ENCODE measurements at regions not wholly inside any gene's neighbourhood (a gene's known extent, or its start where the extent isn't known, plus 50 kb on each side); places are given as distances from the start of the nearest gene placed in this dataset.

GRCh38 chr15:93415576-93415975 lies 326.6 kb upstream of the RGMA start (continued):
- TF ChIP-seq ZNF668 (CRISPR knock-in tag; IDR thresholded peaks at IDR 0.05) (no peak), RNF2 (IDR thresholded peaks at IDR 0.05) (no peak), CBFA2T3 (IDR thresholded peaks at IDR 0.05) (no peak), ADNP (tag; IDR thresholded peaks at IDR 0.05) (no peak), MAFK (IDR thresholded peaks at IDR 0.05; ENCODE audit: low read length) (no peak), MYBL2 (IDR thresholded peaks at IDR 0.05; ENCODE audit: low read depth) (no peak), MYBL2 (CRISPR knock-in tag; IDR thresholded peaks at IDR 0.05; ENCODE audit: borderline replicate concordance) (no peak), TBP (optimal IDR thresholded peaks at IDR 0.05; ENCODE audit: low read depth, low read length) (no peak), HEY1 (CRISPR knock-in tag; IDR thresholded peaks at IDR 0.05; ENCODE audit: borderline replicate concordance) (no peak), ZNF830 (CRISPR knock-in tag; IDR thresholded peaks at IDR 0.05) (no peak)
- TF ChIP-seq, protein P1, sequence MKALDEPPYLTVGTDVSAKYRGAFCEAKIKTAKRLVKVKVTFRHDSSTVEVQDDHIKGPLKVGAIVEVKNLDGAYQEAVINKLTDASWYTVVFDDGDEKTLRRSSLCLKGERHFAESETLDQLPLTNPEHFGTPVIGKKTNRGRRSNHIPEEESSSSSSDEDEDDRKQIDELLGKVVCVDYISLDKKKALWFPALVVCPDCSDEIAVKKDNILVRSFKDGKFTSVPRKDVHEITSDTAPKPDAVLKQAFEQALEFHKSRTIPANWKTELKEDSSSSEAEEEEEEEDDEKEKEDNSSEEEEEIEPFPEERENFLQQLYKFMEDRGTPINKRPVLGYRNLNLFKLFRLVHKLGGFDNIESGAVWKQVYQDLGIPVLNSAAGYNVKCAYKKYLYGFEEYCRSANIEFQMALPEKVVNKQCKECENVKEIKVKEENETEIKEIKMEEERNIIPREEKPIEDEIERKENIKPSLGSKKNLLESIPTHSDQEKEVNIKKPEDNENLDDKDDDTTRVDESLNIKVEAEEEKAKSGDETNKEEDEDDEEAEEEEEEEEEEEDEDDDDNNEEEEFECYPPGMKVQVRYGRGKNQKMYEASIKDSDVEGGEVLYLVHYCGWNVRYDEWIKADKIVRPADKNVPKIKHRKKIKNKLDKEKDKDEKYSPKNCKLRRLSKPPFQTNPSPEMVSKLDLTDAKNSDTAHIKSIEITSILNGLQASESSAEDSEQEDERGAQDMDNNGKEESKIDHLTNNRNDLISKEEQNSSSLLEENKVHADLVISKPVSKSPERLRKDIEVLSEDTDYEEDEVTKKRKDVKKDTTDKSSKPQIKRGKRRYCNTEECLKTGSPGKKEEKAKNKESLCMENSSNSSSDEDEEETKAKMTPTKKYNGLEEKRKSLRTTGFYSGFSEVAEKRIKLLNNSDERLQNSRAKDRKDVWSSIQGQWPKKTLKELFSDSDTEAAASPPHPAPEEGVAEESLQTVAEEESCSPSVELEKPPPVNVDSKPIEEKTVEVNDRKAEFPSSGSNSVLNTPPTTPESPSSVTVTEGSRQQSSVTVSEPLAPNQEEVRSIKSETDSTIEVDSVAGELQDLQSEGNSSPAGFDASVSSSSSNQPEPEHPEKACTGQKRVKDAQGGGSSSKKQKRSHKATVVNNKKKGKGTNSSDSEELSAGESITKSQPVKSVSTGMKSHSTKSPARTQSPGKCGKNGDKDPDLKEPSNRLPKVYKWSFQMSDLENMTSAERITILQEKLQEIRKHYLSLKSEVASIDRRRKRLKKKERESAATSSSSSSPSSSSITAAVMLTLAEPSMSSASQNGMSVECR (CRISPR knock-in tag; IDR thresholded peaks at IDR 0.05) = no peak
- TF ChIP-seq, protein P2, sequence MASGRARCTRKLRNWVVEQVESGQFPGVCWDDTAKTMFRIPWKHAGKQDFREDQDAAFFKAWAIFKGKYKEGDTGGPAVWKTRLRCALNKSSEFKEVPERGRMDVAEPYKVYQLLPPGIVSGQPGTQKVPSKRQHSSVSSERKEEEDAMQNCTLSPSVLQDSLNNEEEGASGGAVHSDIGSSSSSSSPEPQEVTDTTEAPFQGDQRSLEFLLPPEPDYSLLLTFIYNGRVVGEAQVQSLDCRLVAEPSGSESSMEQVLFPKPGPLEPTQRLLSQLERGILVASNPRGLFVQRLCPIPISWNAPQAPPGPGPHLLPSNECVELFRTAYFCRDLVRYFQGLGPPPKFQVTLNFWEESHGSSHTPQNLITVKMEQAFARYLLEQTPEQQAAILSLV (tag; IDR thresholded peaks at IDR 0.05) = no peak

Data from K562 (cell line).